ENCODE measurements at regions not wholly inside any gene's neighbourhood (a gene's known extent, or its start where the extent isn't known, plus 50 kb on each side); places are given as distances from the start of the nearest gene placed in this dataset.

GRCh38 chr1:173421789-173422188, 55.3 kb upstream of the PRDX6 start:
- TF ChIP-seq CTCF (conservative IDR thresholded peaks at IDR 0.05; ENCODE audit: low read depth, low read length), result no peak
- no peak for TF ChIP-seq ELK1 (IDR thresholded peaks at IDR 0.05; ENCODE audit: borderline replicate concordance, low read depth, low read length)
- TF ChIP-seq NFE2L2 (IDR thresholded peaks at IDR 0.05; ENCODE audit: low read depth, low read length), result no peak
- no peak for TF ChIP-seq USF2 (IDR thresholded peaks at IDR 0.05; ENCODE audit: low read depth, low read length)
- no peaks in the 10 kb centered on the region; a peak in 1 of 4 replicates for H3K79me1 ChIP-seq (ENCODE audit: low read depth in 1 of 2, low read length in 2 of 2)
- H2BK20ac ChIP-seq (ENCODE audit: low read depth, low read length), result no peak overlapping the region
- DNase-seq, result no peak
- no peak overlapping the region for H2BK120ac ChIP-seq (ENCODE audit: low read depth, low read length)
- H4K5ac ChIP-seq (ENCODE audit: low read depth, low read length), result no peak overlapping the region
- no peak overlapping the region for H2AK9ac ChIP-seq (replicated peaks; ENCODE audit: low read depth, low read length, poor library complexity)
- H3K9ac ChIP-seq (ENCODE audit: low read depth, low read length), result no peak overlapping the region
- no peaks in the 10 kb centered on the region for H3K27me3 ChIP-seq (ENCODE audit: control insufficient read depth, insufficient read depth, low read length)
- CTCF ChIA-PET, result no interaction called here
- no peak for ATAC-seq (ENCODE audit: low read depth)
- no peak overlapping the region for H3K4me3 ChIP-seq (ENCODE audit: insufficient read depth, low read depth, low read length)
- H2AFZ ChIP-seq (replicated peaks; ENCODE audit: low read length, poor library complexity), result no peak overlapping the region
- WGBS, 2 experiments (ENCODE audit: extremely low coverage in 2 of 2, insufficient read length in 1 of 2), result no CpG with 5 or more reads among the region's 4 CpGs
- H3K4me2 ChIP-seq (ENCODE audit: low read depth, low read length), result no peak overlapping the region
- H3K23ac ChIP-seq (ENCODE audit: low read depth, low read length), result no peak overlapping the region
- no peak overlapping the region for H2AK5ac ChIP-seq (ENCODE audit: low read depth, low read length)
- dilution Hi-C loops (cut with HindIII; ENCODE audit: low sequenced_read_pairs, unreplicated experiment) (no loop called here), in situ Hi-C loops (cut with MboI; ENCODE audit: low sequenced_read_pairs) (no loop called here), intact Hi-C loops (cut with micrococcal nuclease) (loop anchor here (5.0 kb wide), 1 partner anchor 1321 kb away; no protein-coding TSS in a partner anchor)
- no peak overlapping the region for H2BK5ac ChIP-seq (ENCODE audit: low read depth, low read length, poor library complexity, severe bottlenecking)
- peaks cover 4% of the 10 kb centered on the region; the same call in 1 of the 2 replicates for H3K36me3 ChIP-seq (ENCODE audit: control insufficient read depth, insufficient read depth, low read length)
- no peak overlapping the region for H3K14ac ChIP-seq (replicated peaks; ENCODE audit: low read depth, low read length)
- H3K9me1 ChIP-seq (ENCODE audit: insufficient read depth, low read length), result peaks cover 3% of the 10 kb centered on the region; the same call in 1 of the 2 replicates
- no peak overlapping the region for H3K4ac ChIP-seq (ENCODE audit: low read depth, low read length)
- no peak overlapping the region for H3K27ac ChIP-seq (ENCODE audit: insufficient read depth, low read length)
- H4K8ac ChIP-seq (ENCODE audit: low read depth in 2 of 2, low read length in 2 of 2), result no peak overlapping the region
- no peak overlapping the region for H4K91ac ChIP-seq (ENCODE audit: insufficient read depth, low read depth, low read length)
- H3K56ac ChIP-seq (ENCODE audit: extremely low read depth, insufficient read depth, low read length), result no peak overlapping the region
- no peak overlapping the region for H2BK15ac ChIP-seq (ENCODE audit: low read depth, low read length)
- H3K4me1 ChIP-seq (ENCODE audit: control insufficient read depth, insufficient read depth, low read length), result peaks cover 3% of the 10 kb centered on the region; the same call in 1 of the 2 replicates
- no peaks in the 10 kb centered on the region for H3K9me3 ChIP-seq (ENCODE audit: control insufficient read depth, insufficient read depth, low read length)
- H4K20me1 ChIP-seq (ENCODE audit: insufficient read depth, low read length), result no peaks in the 10 kb centered on the region
- POLR2A ChIA-PET (ENCODE audit: unreplicated experiment), result no interaction called here
- no peak overlapping the region for H3K18ac ChIP-seq (ENCODE audit: low read depth, low read length)
- no TSS peak for BruUV-seq (replicated peaks)

Data from IMR-90 (cell line).